Liver (tissue), 3 donors: ENCODE measurements at regions not wholly inside any gene's neighbourhood (a gene's known extent, or its start where the extent isn't known, plus 50 kb on each side); places are given as distances from the start of the nearest gene placed in this dataset.

Experiments used
- CTCF ChIP-seq: fragments of 150-350 bp; IDR thresholded peaks from 2 replicates; pipeline ENCODE4 v1.5.1; 2017; ENCODE audit warnings: improper control_type of control experiment, low read depth, low read length; ENCODE audit not compliant: missing input control
- RAD21 ChIP-seq, 2 donors: IDR thresholded peaks; 2 replicates each; pipeline ENCODE4 v1.6.1; 2016; ENCODE audit warnings: antibody characterized with exemption in 2 of 2, mild to moderate bottlenecking in 2 of 2
- SP1 ChIP-seq: IDR thresholded peaks from 2 replicates; pipeline ENCODE4 v1.6.1; 2018; ENCODE audit warnings: antibody characterized with exemption, mild to moderate bottlenecking
- TAF1 ChIP-seq: conservative IDR thresholded peaks from 2 replicates; pipeline ENCODE4 v1.6.1; 2016; ENCODE audit warnings: antibody characterized with exemption, mild to moderate bottlenecking
- TF ChIP-seq, protein P1 (sequence below): IDR thresholded peaks from 2 replicates; pipeline ENCODE4 v1.6.1; 2016; ENCODE audit warnings: antibody characterized with exemption
- donor health status: healthy.
- donor health status: healthy.

DNA sequence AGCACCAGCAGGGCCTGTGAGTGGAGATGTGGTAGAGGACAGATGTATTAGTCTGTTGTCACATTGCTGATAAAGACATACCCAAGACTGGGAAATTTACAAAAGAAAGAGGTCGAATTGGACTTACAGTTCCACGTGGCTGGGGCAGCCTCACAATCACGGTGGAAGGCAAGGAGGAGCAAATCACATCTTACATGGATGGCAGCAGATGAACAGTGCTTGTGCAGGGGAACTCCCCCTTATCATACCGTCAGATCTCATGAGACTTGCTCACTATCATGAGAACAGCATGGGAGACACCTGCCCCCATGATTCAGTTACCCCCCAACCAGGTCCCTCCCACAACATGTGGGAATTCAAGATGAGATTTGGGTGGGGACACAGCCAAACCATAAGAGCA lies 361.9 kb downstream of the VRK1 start:
- no peak for TF ChIP-seq CTCF
- TF ChIP-seq, protein P1, sequence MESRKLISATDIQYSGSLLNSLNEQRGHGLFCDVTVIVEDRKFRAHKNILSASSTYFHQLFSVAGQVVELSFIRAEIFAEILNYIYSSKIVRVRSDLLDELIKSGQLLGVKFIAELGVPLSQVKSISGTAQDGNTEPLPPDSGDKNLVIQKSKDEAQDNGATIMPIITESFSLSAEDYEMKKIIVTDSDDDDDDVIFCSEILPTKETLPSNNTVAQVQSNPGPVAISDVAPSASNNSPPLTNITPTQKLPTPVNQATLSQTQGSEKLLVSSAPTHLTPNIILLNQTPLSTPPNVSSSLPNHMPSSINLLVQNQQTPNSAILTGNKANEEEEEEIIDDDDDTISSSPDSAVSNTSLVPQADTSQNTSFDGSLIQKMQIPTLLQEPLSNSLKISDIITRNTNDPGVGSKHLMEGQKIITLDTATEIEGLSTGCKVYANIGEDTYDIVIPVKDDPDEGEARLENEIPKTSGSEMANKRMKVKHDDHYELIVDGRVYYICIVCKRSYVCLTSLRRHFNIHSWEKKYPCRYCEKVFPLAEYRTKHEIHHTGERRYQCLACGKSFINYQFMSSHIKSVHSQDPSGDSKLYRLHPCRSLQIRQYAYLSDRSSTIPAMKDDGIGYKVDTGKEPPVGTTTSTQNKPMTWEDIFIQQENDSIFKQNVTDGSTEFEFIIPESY = no peak
- no peak for TF ChIP-seq TAF1
- no peak for TF ChIP-seq SP1
- no peak for TF ChIP-seq RAD21 (IDR thresholded peaks at IDR 0.05)
